ENCODE measurements at regions not wholly inside any gene's neighbourhood (a gene's known extent, or its start where the extent isn't known, plus 50 kb on each side); places are given as distances from the start of the nearest gene placed in this dataset.
"Not testable (repeated sequence)": the region's sequence is repeated elsewhere in the genome, so short reads cannot be mapped to it uniquely, and the experiment has no call there.

DNA sequence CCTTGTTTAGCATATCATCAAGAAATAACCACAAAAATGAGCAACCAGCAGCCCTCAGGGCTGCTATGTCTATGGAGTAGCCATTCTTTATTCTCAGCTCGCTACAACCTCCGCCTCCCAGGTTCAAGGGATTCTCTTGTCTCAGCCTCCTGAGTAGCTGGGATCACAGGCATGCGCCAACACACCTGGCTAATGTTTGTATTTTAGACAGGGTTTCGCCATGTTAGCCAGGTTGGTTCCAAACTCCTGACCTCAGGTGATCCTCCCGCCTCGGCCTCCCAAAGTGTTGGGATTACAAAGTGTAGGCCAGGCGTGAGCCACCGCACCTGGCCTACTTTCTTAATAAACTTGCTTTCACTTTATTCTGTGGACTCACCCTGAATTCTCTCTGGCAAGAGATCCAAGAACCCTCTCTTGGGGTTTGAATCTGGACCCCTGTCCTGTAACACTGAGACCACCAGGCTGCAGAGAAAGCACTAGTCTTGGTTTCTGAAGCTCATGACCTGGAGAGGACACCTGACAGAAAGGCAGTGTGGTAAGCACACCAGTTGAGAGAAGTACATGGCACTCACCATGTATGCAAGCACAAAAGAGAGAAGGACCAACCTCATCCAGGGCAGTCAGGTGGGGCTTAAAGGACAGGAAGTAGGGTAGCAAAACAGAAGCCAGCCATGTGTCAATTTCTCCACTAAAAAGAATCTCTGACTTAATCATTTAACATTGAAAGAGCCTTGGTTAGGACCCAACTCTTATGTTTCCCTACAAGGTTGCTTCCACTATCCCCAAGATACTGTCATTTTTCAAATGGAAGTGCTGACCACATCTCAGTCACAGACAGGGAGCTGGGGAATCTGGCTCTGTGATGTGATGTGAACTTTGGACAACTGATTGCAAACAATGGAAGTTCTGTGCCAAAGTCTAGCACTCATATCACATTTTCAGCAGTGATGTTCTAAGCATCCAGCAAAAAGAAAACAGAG, 97.4 kb upstream of the DST start:
- DNase-seq: no peak

DNA sequence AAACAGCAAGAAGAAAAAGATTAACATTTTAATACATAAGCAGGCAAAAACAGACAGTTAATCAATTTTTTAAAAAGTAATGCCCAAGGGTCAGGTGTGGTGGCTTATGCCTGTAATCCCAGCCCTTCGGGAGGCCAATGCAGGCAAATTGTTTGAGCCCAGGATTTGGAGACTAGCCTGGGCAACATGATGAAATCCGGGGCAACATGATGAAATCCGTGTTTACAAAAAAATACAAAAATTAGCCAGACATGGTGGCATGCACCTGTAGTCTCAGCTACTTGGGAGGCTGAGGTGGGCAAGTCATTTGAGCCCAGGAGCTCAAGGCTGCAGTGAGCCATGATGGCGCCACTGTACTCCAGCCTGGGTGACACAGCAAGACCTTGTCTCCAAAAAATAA, 94.1 kb upstream of the DST start:
- DNase-seq: no peak

DNA sequence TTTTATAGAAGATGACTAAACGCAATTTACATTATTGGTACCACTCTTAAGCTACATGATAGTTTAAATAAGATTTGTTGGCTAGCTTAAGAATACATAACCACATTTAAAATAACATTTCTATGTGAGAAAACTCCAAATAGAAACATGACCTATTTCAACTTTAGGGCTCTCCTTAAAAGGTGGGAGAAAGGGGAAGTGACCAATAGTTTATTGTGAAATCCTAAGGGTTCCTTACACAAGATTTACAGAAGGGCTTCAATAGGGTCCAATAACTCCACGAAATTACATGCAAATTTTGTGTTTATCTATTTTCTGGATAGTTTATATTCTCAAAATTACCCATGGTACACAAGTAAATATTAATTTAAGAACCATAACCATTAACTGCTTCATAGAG, 91.6 kb upstream of the DST start:
- no peak for DNase-seq

DNA sequence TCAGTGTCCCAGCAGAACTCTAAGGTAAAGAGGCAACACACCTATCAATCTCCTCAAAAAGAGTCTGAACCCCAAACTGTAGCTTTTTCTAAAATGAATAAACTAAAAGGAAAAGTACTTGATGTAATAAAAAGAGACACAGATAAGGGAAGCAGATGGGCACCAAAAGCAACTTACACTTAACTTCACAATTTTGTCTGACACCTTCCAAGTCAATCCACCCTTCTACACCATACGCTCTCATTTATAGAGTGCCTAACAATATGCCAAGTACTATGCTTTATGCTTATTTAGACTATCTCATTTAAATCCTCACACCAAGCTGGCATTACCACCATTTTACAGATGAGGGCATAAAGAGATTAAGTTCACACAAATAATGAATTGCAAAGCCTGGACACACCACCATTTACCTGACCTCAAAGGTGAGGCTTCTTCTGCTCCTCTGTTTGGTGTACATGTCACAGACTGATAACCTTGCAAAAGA, 90.6 kb upstream of the DST start:
- no peak for DNase-seq

DNA sequence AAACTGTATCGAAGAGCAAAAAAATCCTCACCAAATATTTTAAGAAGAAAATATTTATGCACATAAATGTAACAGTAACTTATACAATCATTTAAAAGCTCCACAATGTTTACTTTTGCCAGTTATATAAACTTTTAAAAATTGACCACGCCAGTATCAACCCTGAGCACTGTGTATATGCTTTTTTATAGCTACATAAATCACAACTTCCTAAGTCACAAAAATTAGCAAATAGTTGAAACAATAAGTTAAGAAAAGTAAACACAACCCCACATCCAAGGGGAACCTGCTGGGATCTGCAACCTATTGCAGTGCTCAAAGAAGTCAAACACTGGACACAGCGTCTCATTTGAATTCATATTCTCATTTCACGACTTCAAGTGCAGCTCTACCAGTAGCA, 89.8 kb upstream of the DST start:
- DNase-seq: no peak

DNA sequence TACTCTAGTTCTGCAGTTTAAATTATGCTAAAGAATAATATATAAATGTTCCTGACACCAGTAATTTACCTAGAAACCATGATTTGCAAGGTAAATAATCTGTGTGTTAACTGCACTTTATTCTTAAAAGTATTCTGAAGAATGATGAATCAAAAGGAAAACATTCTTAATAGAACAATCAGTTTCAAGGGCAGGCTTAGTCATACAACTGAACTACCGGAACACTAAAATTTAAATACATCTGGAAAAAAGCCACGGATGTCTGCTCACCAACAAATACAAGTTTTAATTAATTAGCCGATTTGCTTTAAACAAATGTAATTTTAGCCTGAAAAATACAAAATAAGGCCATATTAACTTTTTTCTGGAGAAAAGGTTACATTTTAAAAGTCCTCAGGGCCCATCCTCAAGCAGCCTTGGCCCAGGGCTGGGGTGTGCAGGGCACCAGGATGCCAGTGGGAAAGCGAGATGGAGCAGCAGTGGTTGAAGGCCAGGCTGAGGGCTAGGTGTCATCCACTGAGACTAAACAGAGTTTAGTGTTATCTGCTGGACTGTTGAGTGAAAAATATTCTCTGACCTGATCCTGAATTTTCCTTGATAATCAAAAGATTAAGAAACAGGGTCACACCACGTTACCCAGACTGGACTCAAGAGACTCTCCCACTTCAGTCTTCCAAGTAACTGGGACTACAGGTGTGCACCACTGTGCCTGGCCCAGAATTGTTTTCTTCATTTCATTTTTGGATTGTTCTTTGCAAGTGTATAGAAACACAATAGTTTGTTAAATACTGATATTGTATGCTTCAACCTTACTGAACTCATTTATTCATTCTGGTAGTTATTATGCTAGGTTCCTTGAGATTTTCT, 88.2 kb upstream of the DST start:
- DNase-seq: no peak

DNA sequence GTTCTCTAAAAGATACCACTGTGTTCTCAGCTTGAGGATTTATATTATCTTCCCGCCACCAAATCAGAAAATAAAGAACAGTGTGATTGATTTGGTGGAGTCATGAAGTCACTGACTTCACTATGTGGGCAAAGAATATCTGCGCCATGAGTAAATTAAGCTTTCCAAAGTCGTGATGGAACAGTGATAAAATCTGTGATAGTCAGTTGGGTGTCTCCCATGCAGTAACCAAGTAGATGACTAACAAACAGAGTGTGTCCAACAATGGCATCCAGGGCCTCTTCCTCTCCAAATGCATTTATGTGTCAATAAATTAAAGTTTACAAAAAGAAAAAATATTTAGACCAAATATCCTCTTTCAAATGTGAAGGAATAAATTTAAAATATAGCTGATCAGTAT, 87.0 kb upstream of the DST start:
- DNase-seq: no peak

DNA sequence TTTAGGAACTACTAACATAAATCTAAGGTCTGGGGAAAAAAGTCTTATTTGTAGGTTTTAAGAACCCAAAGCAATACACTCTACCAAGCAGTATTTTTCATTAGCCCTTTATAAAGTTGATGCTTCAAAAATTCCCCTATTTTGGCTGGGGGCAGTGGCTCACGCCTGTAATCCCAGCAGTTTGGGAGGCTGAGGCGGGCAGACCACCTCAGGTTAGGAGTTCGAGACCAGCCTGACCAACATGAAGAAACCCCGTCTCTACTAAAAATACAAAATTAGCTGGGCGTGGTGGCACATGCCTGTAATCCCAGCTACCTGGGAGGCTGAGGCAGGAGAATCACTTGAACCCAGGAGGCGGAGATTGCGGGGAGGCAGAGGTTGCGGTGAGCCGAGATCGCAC, 86.5 kb upstream of the DST start:
- not testable (repeated sequence) for DNase-seq

DNA sequence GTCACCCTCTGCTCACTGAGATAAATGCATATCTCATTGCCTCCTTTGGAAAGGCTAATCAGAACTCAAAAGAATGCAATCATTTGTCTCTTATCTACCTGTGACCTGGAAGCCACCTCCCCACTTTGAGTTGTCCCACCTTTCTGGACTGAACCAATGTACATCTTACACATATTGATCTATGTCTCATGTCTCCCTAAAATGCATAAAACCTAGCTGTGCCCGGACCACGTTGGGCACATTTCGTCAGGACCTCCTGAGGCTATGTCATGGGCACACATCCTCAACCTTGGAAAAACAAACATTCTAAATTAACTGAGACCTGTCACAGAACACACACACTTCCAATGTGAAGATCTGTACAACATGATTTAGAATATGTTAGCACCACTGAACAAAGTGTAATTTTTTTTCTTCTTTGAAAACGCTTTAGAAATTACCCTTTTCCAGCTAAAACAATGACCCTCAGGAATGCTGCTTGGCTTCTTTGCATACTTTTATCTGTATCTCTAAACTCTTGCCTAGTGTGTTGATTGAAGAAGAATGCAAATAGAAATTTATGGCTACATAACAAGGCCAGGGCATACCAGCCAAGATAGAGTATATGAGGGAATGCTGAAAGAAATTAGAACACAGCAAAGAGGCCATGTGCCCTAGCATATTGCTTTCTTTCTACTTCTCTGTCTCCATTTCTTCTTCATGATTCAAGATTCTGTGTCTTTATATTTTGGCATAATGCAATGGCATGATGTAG, 84.6 kb upstream of the DST start:
- DNase-seq: no peak

DNA sequence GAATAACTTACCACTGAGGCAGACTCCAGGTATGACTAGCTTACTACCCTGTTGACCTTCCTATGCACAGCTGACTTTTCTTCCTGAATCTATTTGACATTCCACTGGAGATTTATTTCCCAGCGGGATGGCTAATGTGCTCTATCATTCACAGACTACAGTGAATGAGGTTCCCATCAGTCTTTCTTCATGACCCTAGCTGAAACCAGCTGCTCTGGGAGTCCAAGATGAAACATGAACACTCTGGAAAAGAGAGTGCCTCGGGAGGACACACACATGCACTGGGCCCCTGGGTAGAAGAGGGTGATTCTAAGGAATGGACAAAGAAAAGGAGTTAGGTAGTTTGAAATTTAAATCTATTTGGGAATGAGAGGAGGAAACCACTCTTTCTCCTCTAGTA, 82.6 kb upstream of the DST start:
- no peak for DNase-seq

DNA sequence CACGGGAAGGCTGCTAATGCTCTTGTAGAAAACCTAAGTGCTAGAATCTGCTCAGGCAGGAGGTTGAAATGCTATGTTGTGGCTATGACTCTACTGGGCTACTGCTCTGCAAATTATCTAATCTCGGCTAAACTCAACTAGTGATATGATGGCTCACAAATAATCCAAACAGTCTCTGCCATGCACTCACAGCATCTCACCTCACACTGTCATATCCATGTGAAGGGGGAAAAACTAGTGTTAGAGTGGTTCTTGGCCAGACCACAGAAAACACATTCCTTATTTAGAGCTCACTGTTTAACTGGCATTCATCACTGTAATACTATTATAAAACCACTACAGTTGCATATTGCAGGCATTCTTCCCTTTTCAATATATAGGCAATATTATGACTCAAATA, 81.8 kb upstream of the DST start:
- DNase-seq: no peak

DNA sequence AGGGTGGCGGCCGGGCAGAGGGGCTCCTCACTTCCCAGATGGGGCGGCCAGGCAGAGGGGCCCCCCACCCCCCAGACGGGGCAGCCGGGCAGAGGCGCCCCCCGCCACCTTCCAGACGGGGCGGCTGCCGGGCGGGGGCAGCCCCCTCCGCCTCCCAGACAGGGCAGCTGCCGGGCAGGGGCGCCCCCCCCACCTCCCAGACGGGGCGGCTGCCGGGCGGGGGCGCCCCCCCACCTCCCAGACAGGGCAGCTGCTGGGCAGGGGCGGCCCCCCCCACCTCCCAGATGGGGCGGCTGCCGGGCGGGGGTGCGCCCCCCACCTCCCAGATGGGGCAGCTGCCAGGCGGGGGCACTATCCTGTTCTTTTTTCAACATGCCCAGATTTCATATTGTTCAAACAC, 78.2 kb upstream of the DST start:
- DNase-seq: no peak

DNA sequence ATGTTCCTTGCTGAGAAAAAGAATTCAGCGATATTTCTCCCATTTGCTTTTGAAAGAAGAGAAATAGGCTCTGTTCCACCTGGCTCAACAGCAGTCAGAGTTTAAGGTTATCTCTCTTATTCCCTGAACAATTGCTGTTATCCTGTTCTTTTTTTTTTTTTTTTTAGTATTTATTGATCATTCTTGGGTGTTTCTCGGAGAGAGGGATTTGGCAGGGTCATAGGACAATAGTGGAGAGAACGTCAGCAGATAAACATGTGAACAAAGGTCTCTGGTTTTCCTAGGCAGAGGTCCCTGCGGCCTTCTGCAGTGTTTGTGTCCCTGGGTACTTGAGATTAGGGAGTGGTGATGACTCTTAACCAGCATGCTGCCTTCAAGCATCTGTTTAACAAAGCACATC, 77.5 kb upstream of the DST start:
- DNase-seq: not testable (repeated sequence)

DNA sequence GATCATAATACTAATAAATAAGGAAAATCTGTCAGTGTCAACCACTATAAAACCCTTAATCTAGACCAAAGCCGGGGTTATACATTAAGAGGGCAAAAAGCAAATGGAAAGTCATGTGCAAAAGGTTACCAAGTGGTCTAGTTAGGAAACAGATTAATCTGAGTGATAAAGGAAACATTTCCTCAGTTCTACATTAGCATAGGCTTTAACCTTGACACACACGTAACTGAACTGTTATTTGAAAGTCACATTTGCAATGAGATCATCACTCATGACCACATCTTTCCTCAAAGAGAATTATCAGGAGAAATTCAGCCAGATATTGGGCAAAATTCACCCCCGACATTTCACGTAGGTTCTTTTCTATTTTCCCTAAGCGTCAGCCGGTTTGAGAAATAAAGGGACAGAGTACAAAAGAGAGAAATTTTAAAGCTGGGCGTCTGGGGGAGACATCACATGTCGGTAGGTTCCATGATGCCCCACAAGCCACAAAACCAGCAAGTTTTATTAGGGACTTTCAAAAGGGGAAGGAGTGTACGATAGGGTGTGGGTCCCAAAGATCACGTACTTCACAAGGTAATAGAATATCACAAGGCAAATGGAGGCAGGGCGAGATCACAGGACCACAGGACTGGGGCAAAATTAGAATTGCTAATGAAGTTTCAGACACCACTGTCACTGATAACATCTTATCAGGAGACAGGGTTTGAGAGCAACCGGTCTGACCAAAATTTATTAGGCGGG, 76.8 kb upstream of the DST start:
- DNase-seq: not testable (repeated sequence)

DNA sequence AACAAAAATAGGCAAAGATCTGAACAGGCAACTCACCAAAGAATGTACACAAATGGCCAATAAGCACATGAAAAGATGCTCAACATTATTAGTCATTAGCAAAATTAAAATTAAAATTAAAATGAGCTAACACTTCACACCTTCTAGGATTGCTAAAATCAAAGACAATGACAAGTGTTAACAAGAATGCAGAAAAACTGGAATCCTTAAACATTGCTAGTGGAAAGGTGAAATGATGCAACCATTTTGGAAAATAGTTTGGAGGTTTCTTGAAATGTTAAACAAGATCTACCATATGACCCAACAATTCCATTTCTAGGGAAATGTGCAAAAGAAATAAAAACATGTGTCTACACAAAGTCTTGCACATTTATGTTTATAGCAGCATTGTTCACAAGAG, 75.5 kb upstream of the DST start:
- no peak for DNase-seq

DNA sequence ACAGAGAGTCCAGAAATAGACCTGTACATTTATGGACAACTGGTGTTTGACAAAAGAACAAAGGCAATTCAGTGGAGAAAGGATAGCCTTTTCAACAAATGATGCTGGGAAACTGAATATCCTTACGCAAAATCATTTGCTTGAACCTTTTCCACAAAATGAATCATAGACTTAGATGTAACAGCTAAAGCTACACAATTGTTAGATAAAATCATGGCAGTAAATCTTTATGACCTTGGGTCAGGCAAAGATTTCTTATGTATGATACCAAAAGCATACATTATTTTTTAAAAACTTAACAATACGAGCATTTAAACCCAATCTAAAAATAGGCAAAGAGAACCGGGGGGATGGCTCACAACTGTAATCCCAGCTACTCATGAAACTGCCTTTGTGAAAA, 73.5 kb upstream of the DST start:
- DNase-seq: no peak

DNA sequence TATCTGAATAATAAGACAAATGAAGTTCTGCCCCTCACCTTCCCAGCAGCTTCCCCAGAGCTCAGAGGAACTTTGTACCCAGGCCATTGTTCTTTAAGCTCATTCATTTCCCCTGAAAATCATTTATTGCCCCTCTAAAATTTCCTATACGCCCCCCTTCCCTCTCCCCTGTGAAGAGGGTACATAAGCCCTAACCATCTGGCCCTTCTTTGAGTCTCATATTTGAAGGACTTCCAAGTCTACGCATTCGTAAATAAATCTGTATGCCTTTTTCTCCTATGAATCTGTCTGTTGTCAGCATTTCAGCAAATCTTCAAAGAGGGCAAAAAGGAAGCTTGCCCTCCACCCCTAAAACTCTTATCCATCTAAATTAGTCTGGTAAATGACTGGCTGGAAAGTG, 73.1 kb upstream of the DST start:
- DNase-seq: no peak

DNA sequence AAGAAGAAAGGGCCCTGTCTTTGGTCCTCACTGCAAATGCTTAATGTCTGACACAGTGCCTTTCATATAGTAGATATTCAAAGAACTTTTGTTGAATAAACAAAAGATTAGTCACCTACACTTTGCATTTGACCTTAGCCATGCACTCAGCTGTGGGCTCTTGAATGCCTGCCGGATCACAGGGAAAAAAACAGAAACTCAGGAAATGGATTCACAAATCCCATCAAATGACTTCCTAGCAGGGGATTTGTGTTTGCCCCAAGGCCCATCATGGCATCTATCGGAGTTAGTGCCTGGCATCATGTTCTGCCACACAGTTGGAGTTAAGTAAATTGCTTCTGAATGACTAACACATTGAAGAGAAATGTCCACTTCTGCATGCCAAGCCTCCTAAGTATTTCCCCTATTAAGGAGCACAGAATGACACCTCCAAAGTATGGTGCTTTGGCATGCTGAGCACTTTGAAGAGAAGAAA, 72.3 kb upstream of the DST start:
- DNase-seq: no peak

DNA sequence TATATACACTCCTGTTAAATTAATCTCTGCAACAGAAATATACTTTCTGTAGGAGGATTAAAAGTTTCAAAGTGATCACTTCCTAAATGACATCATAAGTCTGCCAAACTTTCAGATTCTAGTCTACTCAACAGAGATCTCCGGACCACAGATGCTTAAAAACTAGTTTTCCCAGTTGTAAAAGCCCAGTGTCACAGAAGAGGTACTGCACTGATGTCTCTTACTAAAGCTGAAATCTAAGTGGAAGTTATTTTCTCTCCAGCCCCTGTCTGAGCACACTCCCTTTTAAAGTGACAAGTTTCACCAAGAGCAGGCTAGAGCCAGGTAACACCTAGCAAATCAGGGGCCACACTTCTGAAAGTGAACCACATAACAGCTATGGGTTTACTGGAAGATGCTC, 71.6 kb upstream of the DST start:
- DNase-seq: no peak

DNA sequence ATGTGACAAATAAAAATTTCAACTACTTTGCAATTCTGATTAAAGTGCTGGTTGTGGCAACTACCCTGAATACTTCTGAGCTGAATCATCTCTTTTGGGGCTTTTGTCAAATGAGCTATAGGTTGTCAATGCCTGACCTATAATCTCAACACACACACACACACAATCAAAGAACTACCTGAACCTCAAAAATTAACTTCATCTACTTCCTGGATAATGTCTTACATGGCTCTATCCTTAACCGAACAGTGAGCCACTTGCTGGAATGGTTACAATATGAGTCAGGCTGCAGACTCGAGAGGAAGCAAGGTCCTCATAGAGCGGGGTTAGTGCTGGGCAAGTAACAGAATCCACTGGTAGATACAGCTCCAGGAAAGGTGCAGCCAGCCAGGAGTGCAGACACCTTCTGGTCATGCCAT, 70.6 kb upstream of the DST start:
- no peak for DNase-seq

DNA sequence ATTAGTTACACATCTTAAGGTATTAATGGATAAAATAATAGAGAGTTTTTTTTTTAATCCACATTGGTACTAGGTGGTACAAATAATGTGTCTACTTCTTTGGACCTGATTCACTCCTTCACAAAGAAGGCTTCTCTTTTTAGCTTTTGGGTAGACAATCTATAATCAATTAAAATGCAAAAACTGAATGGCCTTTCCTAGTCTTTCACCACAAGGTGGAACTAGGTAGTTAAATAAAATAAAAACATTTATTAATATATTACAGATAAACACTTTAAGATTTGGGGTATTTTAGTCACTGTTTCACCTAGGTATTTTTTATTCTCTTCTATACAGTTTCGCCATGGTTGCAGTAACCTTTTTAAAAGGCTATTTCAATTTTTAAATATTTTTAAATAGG, 68.3 kb upstream of the DST start:
- DNase-seq: no peak

DNA sequence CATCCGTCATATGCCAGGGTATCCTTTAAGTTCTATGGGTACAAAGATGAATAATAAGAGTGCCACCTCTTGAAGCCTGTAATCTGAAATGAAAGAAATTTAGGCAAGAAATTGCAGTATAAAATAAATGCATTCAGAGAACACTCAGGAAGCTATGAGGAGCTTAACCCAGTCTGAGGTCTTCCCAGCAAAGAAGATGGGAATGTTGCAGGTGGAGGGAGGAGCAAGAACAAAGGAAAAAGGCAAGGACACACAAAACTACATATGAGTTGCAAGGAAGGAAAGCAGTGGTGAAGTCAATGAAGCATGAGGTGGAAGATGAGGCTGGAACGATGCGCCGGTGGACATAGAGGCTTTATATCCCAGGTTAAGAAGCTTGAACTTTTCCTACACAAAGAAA, 67.0 kb upstream of the DST start:
- no peak for DNase-seq
